H1 (cell line): ENCODE measurements at regions not wholly inside any gene's neighbourhood (a gene's known extent, or its start where the extent isn't known, plus 50 kb on each side); places are given as distances from the start of the nearest gene placed in this dataset.

ENCODE experiments used
- CTCF ChIA-PET: fragments of 300-600 bp; sonication (Branson Sonifier 250); formaldehyde crosslinking; loops from one replicate; lab custom pipeline; 2021; ENCODE audit not compliant: partially characterized antibody; lab: Charles Lee
- POLR2A ChIA-PET: fragments of 300-600 bp; sonication (Branson Sonifier 250); formaldehyde crosslinking; loops from one replicate; lab custom pipeline; 2021; ENCODE audit warnings: inconsistent platforms; ENCODE audit not compliant: partially characterized antibody; lab: Charles Lee
- DNase-seq, 2 experiments: peaks; one replicate each; pipeline versions ENCODE4 v3.0.0 to v3.0.0-alpha.2; 2010 to 2022; ENCODE audit warnings: low spot score in 2 of 2, low read depth in 1 of 2, mixed read lengths in 1 of 2
- FAIRE-seq: peaks from 2 replicates; lab custom pipeline; 2011; peaks lifted over from hg19 to GRCh38; lab: Jason Lieb, UNC
- H2AFZ ChIP-seq: 2 replicates; pipeline ENCODE4 v1.8.1; 2012; ENCODE audit warnings: low read length, inconsistent platforms
- H2AK5ac ChIP-seq: 2 replicates; pipeline ENCODE4 v1.6.1; 2013; ENCODE audit warnings: low read depth, low read length
- H2BK120ac ChIP-seq: replicated peaks from 2 replicates; pipeline ENCODE3; 2013; ENCODE audit warnings: low read depth, low read length, inconsistent platforms
- H2BK12ac ChIP-seq: 2 replicates; pipeline ENCODE4 v1.6.1; 2013; ENCODE audit warnings: low read depth, low read length
- H2BK15ac ChIP-seq: 2 replicates; pipeline ENCODE4 v1.6.1; 2013; ENCODE audit warnings: low read length
- H2BK20ac ChIP-seq: 2 replicates; pipeline ENCODE4 v1.6.1; 2013; ENCODE audit warnings: low read length
- H2BK5ac ChIP-seq: 2 replicates; pipeline ENCODE4 v1.6.1; 2013; ENCODE audit warnings: low read depth, low read length
- H3K14ac ChIP-seq: 2 replicates; pipeline ENCODE4 v1.6.1; 2013; ENCODE audit warnings: inconsistent platforms; ENCODE audit not compliant: insufficient read length
- H3K18ac ChIP-seq: 2 replicates; pipeline ENCODE4 v1.6.1; 2013; ENCODE audit warnings: low read length; ENCODE audit errors: extremely low read depth
- H3K23ac ChIP-seq: 2 replicates; pipeline ENCODE4 v1.6.1; 2013; ENCODE audit warnings: inconsistent platforms; ENCODE audit not compliant: insufficient read length
- H3K23me2 ChIP-seq: 2 replicates; pipeline ENCODE4 v1.6.1; 2013; ENCODE audit warnings: low read depth, low read length
- H3K27ac ChIP-seq: 2 replicates; pipeline ENCODE4 v1.6.1; 2011; ENCODE audit warnings: low read depth, low read length, inconsistent platforms
- H3K27me3 ChIP-seq, 4 experiments: replicated peaks in 1 of 4; 1 replicate in 1 of 4; 2 replicates in 3 of 4; pipeline versions ENCODE4 v1.6.1 to v1.8.1; 2011 to 2013; ENCODE audit warnings: low read length in 3 of 4, mild to moderate bottlenecking in 3 of 4, inconsistent platforms in 2 of 4, mixed read lengths in 2 of 4, moderate library complexity in 1 of 4; ENCODE audit not compliant: control insufficient read depth in 3 of 4, insufficient read depth in 3 of 4; ENCODE audit errors: extremely low read depth in 1 of 4
- H3K36me3 ChIP-seq, 4 experiments: 2 replicates each; pipeline versions ENCODE4 v1.6.1 to v1.8.1; 2011 to 2013; ENCODE audit warnings: mild to moderate bottlenecking in 4 of 4, low read length in 3 of 4, moderate library complexity in 2 of 4, control low read depth in 1 of 4, inconsistent platforms in 1 of 4; ENCODE audit not compliant: insufficient read depth in 4 of 4, control insufficient read depth in 2 of 4
- H3K4ac ChIP-seq: replicated peaks from 2 replicates; pipeline ENCODE3; 2013; ENCODE audit warnings: low read length, low read depth, mixed read lengths, inconsistent platforms; ENCODE audit not compliant: insufficient read length
- H3K4me1 ChIP-seq, 4 experiments: replicated peaks in 1 of 4; 1 replicate in 1 of 4; 2 replicates in 3 of 4; pipeline versions ENCODE4 v1.6.1 to v1.8.1; 2011 to 2013; ENCODE audit warnings: low read length in 3 of 4, inconsistent platforms in 2 of 4, mixed read lengths in 1 of 4; ENCODE audit not compliant: insufficient read depth in 4 of 4, control insufficient read depth in 3 of 4
- H3K4me2 ChIP-seq, 2 experiments: 2 replicates each; pipeline versions ENCODE4 v1.6.1 to v1.8.1; 2011 to 2013; ENCODE audit warnings: low read depth in 2 of 2, low read length in 2 of 2, control low read depth in 1 of 2, inconsistent platforms in 1 of 2, mild to moderate bottlenecking in 1 of 2; ENCODE audit not compliant: insufficient read depth in 1 of 2
- H3K4me3 ChIP-seq, 4 experiments: fragments of 200-600, 300-600 bp in 1 of 4; sonication (generic), shearing (Covaris generic), sonication (Bioruptor Twin) in 1 of 4; 2 replicates each; pipeline versions ENCODE4 v1.5.1 to v1.8.1; 2011 to 2016; ENCODE audit warnings: low read length in 4 of 4, low read depth in 3 of 4, control low read depth in 2 of 4, inconsistent platforms in 2 of 4, mild to moderate bottlenecking in 2 of 4, mixed read lengths in 1 of 4, moderate library complexity in 1 of 4; ENCODE audit not compliant: insufficient read depth in 2 of 4; ENCODE audit errors: extremely low read depth in 1 of 4
- H3K56ac ChIP-seq: replicated peaks from 2 replicates; pipeline ENCODE3; 2013; ENCODE audit warnings: low read depth, mild to moderate bottlenecking, mixed read lengths, low read length, inconsistent platforms; ENCODE audit not compliant: insufficient read length
- H3K79me1 ChIP-seq: 2 replicates; pipeline ENCODE4 v1.6.1; 2013; ENCODE audit warnings: low read depth, low read length, control low read depth
- H3K79me2 ChIP-seq, 2 experiments: 2 replicates each; pipeline versions ENCODE4 v1.6.1 to v1.8.1; 2012 to 2013; ENCODE audit warnings: low read length in 2 of 2, mild to moderate bottlenecking in 2 of 2, inconsistent platforms in 1 of 2; ENCODE audit not compliant: insufficient read depth in 2 of 2, control insufficient read depth in 1 of 2
- H3K9ac ChIP-seq, 4 experiments: replicated peaks in 1 of 4; 1 replicate in 1 of 4; 2 replicates in 3 of 4; pipeline versions ENCODE4 v1.6.1 to v1.8.1; 2011 to 2013; ENCODE audit warnings: low read depth in 3 of 4, low read length in 3 of 4, control low read depth in 2 of 4, mild to moderate bottlenecking in 2 of 4, moderate library complexity in 2 of 4, inconsistent platforms in 1 of 4; ENCODE audit errors: extremely low read depth in 1 of 4
- H3K9me3 ChIP-seq, 2 experiments: 2 replicates each; pipeline versions ENCODE4 v1.6.1 to v1.8.1; 2012 to 2013; ENCODE audit warnings: mild to moderate bottlenecking in 2 of 2, moderate library complexity in 2 of 2, control low read depth in 1 of 2, inconsistent platforms in 1 of 2, low read depth in 1 of 2, low read length in 1 of 2, mixed read lengths in 1 of 2; ENCODE audit not compliant: insufficient read depth in 2 of 2
- H4K20me1 ChIP-seq, 2 experiments: replicated peaks in 1 of 2; 2 replicates each; pipeline versions ENCODE3 to v1.8.1; 2011 to 2013; ENCODE audit warnings: inconsistent platforms in 2 of 2, low read length in 2 of 2, mild to moderate bottlenecking in 1 of 2; ENCODE audit not compliant: insufficient read depth in 2 of 2, control insufficient read depth in 1 of 2
- H4K5ac ChIP-seq: 2 replicates; pipeline ENCODE4 v1.6.1; 2013; ENCODE audit warnings: low read length, low read depth, mixed read lengths, inconsistent platforms; ENCODE audit not compliant: insufficient read length
- H4K8ac ChIP-seq: 2 replicates; pipeline ENCODE4 v1.8.0; 2013; ENCODE audit warnings: mild to moderate bottlenecking, moderate library complexity, low read length, inconsistent platforms; ENCODE audit not compliant: insufficient read depth; ENCODE audit errors: extremely low read depth
- H4K91ac ChIP-seq: replicated peaks from 2 replicates; pipeline ENCODE3; 2013; ENCODE audit warnings: low read length, mixed read lengths, inconsistent platforms; ENCODE audit not compliant: insufficient read length
- ASH2L ChIP-seq: fragments of 200-600, 300-600 bp; sonication (generic); IDR thresholded peaks from one replicate; pipeline ENCODE4 v1.7.1; 2017; ENCODE audit warnings: low read length
- BCL11A ChIP-seq, 2 experiments: IDR thresholded peaks; one replicate each; pipeline ENCODE4 v1.6.1; 2011; ENCODE audit warnings: low read depth in 2 of 2, low read length in 2 of 2, mild to moderate bottlenecking in 2 of 2
- CBX8 ChIP-seq: fragments of 300-800, 300-1000 bp; sonication (generic); IDR thresholded peaks from 2 replicates; pipeline ENCODE4 v1.7.1; 2016; ENCODE audit warnings: low read depth, low read length, borderline replicate concordance
- EZH2 ChIP-seq: fragments of 200-600 bp; sonication (generic); IDR thresholded peaks from 2 replicates; pipeline ENCODE4 v1.7.1; 2012; ENCODE audit warnings: low read depth, mild to moderate bottlenecking, moderate library complexity, low read length, inconsistent platforms; ENCODE audit not compliant: severe bottlenecking
- JUN ChIP-seq: IDR thresholded peaks from 2 replicates; pipeline ENCODE4 v1.6.1; 2011; ENCODE audit warnings: low read depth, mild to moderate bottlenecking, improper control_type of control experiment, low read length
- PHF8 ChIP-seq: fragments of 200-600 bp; sonication (generic); conservative IDR thresholded peaks from 2 replicates; pipeline ENCODE4 v1.7.1; 2012; ENCODE audit warnings: low read depth, mild to moderate bottlenecking, inconsistent platforms, low read length, moderate library complexity
- SIN3A ChIP-seq, 2 experiments: IDR thresholded peaks in 1 of 2; conservative IDR thresholded peaks in 1 of 2; 2 replicates each; pipeline ENCODE4 v1.6.1; 2011 to 2012; ENCODE audit warnings: low read length in 2 of 2, improper control_type of control experiment in 1 of 2, low read depth in 1 of 2, mild to moderate bottlenecking in 1 of 2
- SP1 ChIP-seq: IDR thresholded peaks from 2 replicates; pipeline ENCODE4 v1.6.1; 2011; ENCODE audit warnings: low read depth, low read length
- TAF7 ChIP-seq: optimal IDR thresholded peaks from 2 replicates; pipeline ENCODE3; 2011; ENCODE audit warnings: low read depth, mild to moderate bottlenecking, inconsistent platforms, low read length, moderate library complexity, borderline replicate concordance
- YY1 ChIP-seq: IDR thresholded peaks from 2 replicates; pipeline ENCODE4 v1.6.1; 2011; ENCODE audit warnings: low read depth, mild to moderate bottlenecking, low read length
- ZNF274 ChIP-seq: IDR thresholded peaks from 2 replicates; pipeline ENCODE4 v1.7.0; 2012; ENCODE audit warnings: low read length, borderline replicate concordance; ENCODE audit errors: extremely low read depth
- WGBS, 2 experiments: shearing (Covaris generic) in 1 of 2; methylation state at CpG; one replicate each; pipeline versions ENCODE4 v1.1.6 to v1.1.7; 2013 to 2015; ENCODE audit warnings: low lambda C conversion rate in 2 of 2, mixed read lengths in 2 of 2, inconsistent platforms in 1 of 2, low coverage in 1 of 2, missing lambda C conversion rate in 1 of 2; ENCODE audit not compliant: insufficient replicate concordance in 2 of 2, insufficient coverage in 1 of 2, insufficient read length in 1 of 2; ENCODE audit errors: extremely low coverage in 1 of 2, missing lambda C conversion rate in 1 of 2; 5-methylcytosine and 5-hydroxymethylcytosine counted together
- TF ChIP-seq, protein P1 (sequence below), 3 experiments: IDR thresholded peaks; 1 replicate in 2 of 3; 2 replicates in 1 of 3; pipeline versions ENCODE4 v1.5.1 to v1.6.1; 2011; ENCODE audit warnings: low read length in 3 of 3, mild to moderate bottlenecking in 3 of 3, inconsistent platforms in 2 of 3, low read depth in 1 of 3, moderate library complexity in 1 of 3; ENCODE audit not compliant: insufficient read depth in 1 of 3; ENCODE audit errors: control extremely low read depth in 1 of 3

DNA sequence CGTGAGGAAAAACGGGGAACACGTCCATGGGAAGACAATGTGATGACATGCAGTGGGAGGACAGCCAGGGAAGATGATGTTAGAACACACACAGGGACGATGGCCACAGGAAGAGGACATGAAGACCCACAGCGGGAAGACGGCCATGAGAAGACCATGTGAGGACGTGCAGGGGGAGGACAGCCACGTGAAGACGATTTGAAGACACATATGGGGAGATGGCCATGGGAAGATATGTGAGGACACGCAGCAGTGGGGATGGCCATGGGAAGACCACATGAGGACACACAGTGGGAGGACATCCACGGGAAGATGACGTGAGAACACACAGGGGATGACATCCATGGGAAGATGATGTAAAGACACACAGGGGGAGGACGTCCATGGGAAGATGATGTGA lies 83.8 kb downstream of the UQCRFS1 start:
- Histone ChIP-seq H2BK12ac (no peak overlapping the region; the same call in 1 of the 2 replicates), H3K27me3 (no peaks in the 10 kb centered on the region), H3K4me2 (no peak overlapping the region), H3K79me1 (no peaks in the 10 kb centered on the region), H3K79me2 (no peaks in the 10 kb centered on the region), H2BK20ac (no peak overlapping the region), H4K5ac (no peak overlapping the region), H3K23ac (no peak overlapping the region), H4K91ac (no peak overlapping the region), H2AK5ac (no peak overlapping the region), H2BK5ac (no peak overlapping the region), H3K4me3 (no peak overlapping the region), H4K8ac (no peak overlapping the region), H2BK15ac (no peak overlapping the region), H3K18ac (no peak overlapping the region), H3K14ac (no peak overlapping the region), H3K9me3 (peaks cover 24 to 34% of the 10 kb centered on the region in 2 experiments), H3K56ac (no peak overlapping the region), H3K27ac (no peak overlapping the region), H3K9ac (no peak overlapping the region), H3K36me3 (no peaks in the 10 kb centered on the region), H4K20me1 (no peaks in the 10 kb centered on the region), H3K4ac (no peak overlapping the region), H3K4me1 (no peaks in the 10 kb centered on the region), H2AFZ (no peak overlapping the region), H2BK120ac (no peak overlapping the region), H3K23me2 (peaks cover 3% of the 10 kb centered on the region)
- no peak for FAIRE-seq
- POLR2A ChIA-PET: no interaction called here
- DNase-seq: no peak
- CTCF ChIA-PET: no interaction called here
- WGBS, 2 experiments: 88% methylated on average over 13 of the region's 13 CpGs; no CpG with 5 or more reads in 1 of the 2 experiments
- TF ChIP-seq TAF7: no peak
- TF ChIP-seq EZH2: no peak
- no peak for TF ChIP-seq SIN3A (conservative IDR thresholded peaks at IDR 0.05 in 1 of 2, IDR thresholded peaks at IDR 0.05 in 1 of 2; ENCODE audit: low read depth in 1 of 2, low read length in 2 of 2)
- TF ChIP-seq YY1: no peak
- TF ChIP-seq, protein P1, sequence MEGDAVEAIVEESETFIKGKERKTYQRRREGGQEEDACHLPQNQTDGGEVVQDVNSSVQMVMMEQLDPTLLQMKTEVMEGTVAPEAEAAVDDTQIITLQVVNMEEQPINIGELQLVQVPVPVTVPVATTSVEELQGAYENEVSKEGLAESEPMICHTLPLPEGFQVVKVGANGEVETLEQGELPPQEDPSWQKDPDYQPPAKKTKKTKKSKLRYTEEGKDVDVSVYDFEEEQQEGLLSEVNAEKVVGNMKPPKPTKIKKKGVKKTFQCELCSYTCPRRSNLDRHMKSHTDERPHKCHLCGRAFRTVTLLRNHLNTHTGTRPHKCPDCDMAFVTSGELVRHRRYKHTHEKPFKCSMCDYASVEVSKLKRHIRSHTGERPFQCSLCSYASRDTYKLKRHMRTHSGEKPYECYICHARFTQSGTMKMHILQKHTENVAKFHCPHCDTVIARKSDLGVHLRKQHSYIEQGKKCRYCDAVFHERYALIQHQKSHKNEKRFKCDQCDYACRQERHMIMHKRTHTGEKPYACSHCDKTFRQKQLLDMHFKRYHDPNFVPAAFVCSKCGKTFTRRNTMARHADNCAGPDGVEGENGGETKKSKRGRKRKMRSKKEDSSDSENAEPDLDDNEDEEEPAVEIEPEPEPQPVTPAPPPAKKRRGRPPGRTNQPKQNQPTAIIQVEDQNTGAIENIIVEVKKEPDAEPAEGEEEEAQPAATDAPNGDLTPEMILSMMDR (IDR thresholded peaks at IDR 0.05; ENCODE audit: control extremely low read depth in 1 of 3, insufficient read depth in 1 of 3, low read depth in 1 of 3, low read length in 3 of 3): no peak
- TF ChIP-seq BCL11A (IDR thresholded peaks at IDR 0.05; ENCODE audit: low read depth in 2 of 2, low read length in 2 of 2): no peak
- no peak for TF ChIP-seq PHF8
- no peak for TF ChIP-seq ZNF274
- TF ChIP-seq CBX8: no peak
- TF ChIP-seq SP1: no peak
- TF ChIP-seq JUN: no peak
- no peak for TF ChIP-seq ASH2L
